Type B pancreatic cell (in vitro differentiated cells): ENCODE measurements at regions not wholly inside any gene's neighbourhood (a gene's known extent, or its start where the extent isn't known, plus 50 kb on each side); places are given as distances from the start of the nearest gene placed in this dataset.
A peak's percentile ranks its signal among the peaks of the same experiment; 100 is the strongest.

Experiments
- DNase-seq: peaks from one replicate; pipeline ENCODE4 v3.0.0; 2021; ENCODE audit warnings: mixed read lengths; ENCODE audit not compliant: unreplicated experiment; ENCODE audit errors: extremely low spot score
- H3K27ac Mint-ChIP-seq: 2 replicates; pipeline ENCODE4 v1.8.0; 2021; ENCODE audit warnings: mild to moderate bottlenecking, mixed read lengths
- H3K27me3 Mint-ChIP-seq: 2 replicates; pipeline ENCODE4 v1.8.0; 2021; ENCODE audit warnings: mixed read lengths
- H3K36me3 Mint-ChIP-seq: 2 replicates; pipeline ENCODE4 v1.8.0; 2021; ENCODE audit warnings: mixed read lengths
- H3K4me1 Mint-ChIP-seq: one replicate; pipeline ENCODE4 v1.8.0; 2021; ENCODE audit warnings: mixed read lengths; ENCODE audit not compliant: unreplicated experiment
- H3K4me3 Mint-ChIP-seq: 2 replicates; pipeline ENCODE4 v1.8.0; 2021; ENCODE audit warnings: mild to moderate bottlenecking, mixed read lengths
- H3K9me3 Mint-ChIP-seq: 2 replicates; pipeline ENCODE4 v1.8.0; 2021; ENCODE audit warnings: mixed read lengths
- TF ChIP-seq, protein P1 (sequence below): fragments of 200-600 bp; sonication (generic); conservative IDR thresholded peaks from 2 replicates; pipeline ENCODE4 v1.5.0; 2021; ENCODE audit warnings: antibody characterized with exemption, mild to moderate bottlenecking

- Mint-ChIP-seq H3K27ac (no peak overlapping the region), H3K4me3 (no peak overlapping the region), H3K4me1 (peaks cover 16% of the 10 kb centered on the region), H3K36me3 (no peaks in the 10 kb centered on the region), H3K9me3 (peaks cover 5% of the 10 kb centered on the region), H3K27me3 (no peaks in the 10 kb centered on the region)
- no peak for DNase-seq
- TF ChIP-seq, protein P1, sequence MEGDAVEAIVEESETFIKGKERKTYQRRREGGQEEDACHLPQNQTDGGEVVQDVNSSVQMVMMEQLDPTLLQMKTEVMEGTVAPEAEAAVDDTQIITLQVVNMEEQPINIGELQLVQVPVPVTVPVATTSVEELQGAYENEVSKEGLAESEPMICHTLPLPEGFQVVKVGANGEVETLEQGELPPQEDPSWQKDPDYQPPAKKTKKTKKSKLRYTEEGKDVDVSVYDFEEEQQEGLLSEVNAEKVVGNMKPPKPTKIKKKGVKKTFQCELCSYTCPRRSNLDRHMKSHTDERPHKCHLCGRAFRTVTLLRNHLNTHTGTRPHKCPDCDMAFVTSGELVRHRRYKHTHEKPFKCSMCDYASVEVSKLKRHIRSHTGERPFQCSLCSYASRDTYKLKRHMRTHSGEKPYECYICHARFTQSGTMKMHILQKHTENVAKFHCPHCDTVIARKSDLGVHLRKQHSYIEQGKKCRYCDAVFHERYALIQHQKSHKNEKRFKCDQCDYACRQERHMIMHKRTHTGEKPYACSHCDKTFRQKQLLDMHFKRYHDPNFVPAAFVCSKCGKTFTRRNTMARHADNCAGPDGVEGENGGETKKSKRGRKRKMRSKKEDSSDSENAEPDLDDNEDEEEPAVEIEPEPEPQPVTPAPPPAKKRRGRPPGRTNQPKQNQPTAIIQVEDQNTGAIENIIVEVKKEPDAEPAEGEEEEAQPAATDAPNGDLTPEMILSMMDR, result no peak
Observed at GRCh38 chr10:3534433-3534832, 250.6 kb downstream of the KLF6 start.

DNA sequence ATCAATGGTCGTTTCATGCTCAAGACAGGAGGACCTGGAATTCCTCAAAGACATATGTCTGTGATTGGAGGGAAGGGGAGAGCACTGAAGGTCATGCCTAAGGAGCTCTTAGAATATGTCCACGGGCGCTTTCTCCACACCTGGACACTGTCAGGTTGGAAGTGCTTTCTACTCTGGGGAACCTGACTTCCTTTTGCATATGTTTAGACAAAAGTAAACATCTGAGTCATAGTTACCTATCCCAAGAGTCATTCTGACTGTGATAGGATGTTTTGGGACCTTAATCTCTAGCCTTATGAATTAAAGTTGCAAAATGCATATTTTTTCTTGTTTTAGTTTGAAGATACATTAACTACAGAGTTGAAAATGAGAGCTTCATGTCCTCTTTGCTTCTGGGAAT lies 251.7 kb downstream of the KLF6 start:
- Mint-ChIP-seq H3K4me3 (no peak overlapping the region), H3K27me3 (no peaks in the 10 kb centered on the region), H3K36me3 (no peaks in the 10 kb centered on the region), H3K4me1 (peaks cover 7% of the 10 kb centered on the region), H3K27ac (no peak overlapping the region), H3K9me3 (peaks cover under 1% of the 10 kb centered on the region)
- DNase-seq, result peak; percentile 10
- TF ChIP-seq, protein P1, result no peak

DNA sequence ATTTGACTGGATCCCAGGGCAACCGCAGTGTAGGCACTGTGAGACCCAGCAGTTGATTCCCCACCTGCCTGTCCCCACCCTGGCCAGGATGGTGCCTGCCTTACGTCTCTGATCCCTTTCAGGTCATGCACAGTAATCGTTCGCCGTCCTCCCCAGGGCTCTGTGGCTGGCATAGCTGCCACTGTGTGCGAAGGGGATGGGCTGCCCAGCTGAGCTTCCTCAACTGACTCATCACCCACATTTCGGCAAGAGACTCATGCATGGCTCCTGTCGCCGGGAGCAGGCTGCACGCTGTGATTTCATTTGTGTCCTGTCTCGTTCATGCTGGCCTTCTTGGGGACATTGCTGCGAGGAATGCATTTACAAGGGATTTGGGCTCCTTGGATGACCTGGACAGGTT lies 252.4 kb downstream of the KLF6 start:
- Mint-ChIP-seq H3K4me3 (no peak overlapping the region), H3K4me1 (peaks cover 9% of the 10 kb centered on the region), H3K27ac (no peak overlapping the region), H3K27me3 (no peaks in the 10 kb centered on the region), H3K36me3 (no peaks in the 10 kb centered on the region), H3K9me3 (no peaks in the 10 kb centered on the region)
- TF ChIP-seq, protein P1, result no peak
- DNase-seq, result no peak

DNA sequence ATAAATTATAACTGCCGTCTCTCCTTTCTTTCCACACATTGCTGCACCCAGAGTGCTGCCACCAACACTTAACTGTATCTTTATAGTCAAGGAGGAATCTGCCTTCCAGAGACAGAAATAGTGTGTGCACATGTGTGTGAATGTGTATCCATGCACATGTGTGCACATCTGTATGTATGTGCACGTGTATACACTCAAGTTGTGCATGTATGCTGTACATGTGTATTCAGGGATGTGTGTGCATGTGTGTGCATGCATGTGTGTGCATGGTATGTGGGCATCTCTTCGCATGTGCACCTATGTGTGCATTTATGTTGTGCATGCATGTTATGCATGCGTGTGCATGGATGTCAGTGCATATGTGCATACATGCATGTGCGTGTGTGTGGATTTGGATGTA lies 253.3 kb downstream of the KLF6 start:
- Mint-ChIP-seq H3K4me1 (peaks cover 9% of the 10 kb centered on the region), H3K36me3 (no peaks in the 10 kb centered on the region), H3K27ac (no peak overlapping the region), H3K9me3 (no peaks in the 10 kb centered on the region), H3K27me3 (no peaks in the 10 kb centered on the region), H3K4me3 (no peak overlapping the region)
- TF ChIP-seq, protein P1, result no peak
- no peak for DNase-seq

GRCh38 chr10:3530783-3531645 lies 254.0 kb downstream of the KLF6 start:
- no peaks in the 10 kb centered on the region for H3K9me3 Mint-ChIP-seq
- no peaks in the 10 kb centered on the region for H3K27me3 Mint-ChIP-seq
- H3K4me3 Mint-ChIP-seq, result no peak overlapping the region
- H3K27ac Mint-ChIP-seq, result no peak overlapping the region
- H3K36me3 Mint-ChIP-seq, result no peaks in the 10 kb centered on the region
- no peak for DNase-seq
- TF ChIP-seq, protein P1, result no peak
- peaks cover 9% of the 10 kb centered on the region for H3K4me1 Mint-ChIP-seq
